IMR-90 (cell line): ENCODE measurements at regions not wholly inside any gene's neighbourhood (a gene's known extent, or its start where the extent isn't known, plus 50 kb on each side); places are given as distances from the start of the nearest gene placed in this dataset.

Experiments
- ATAC-seq: fragments of 200-7000 bp; cut with Tn5 transposase; 2 replicates; pipeline ENCODE4 v1.9.1; 2020; ENCODE audit warnings: low read depth, mild to moderate bottlenecking, moderate library complexity
- BruUV-seq: library from RNA; stranded (reverse); fragments of 400-500 nt; replicated peaks from 2 replicates; lab custom pipeline; 2021; lab: Mats Ljungman, UMichigan
- CTCF ChIA-PET: fragments of 300-600 bp; formaldehyde crosslinking; extraction: SDS; loops from one replicate; lab custom pipeline; 2021; ENCODE audit warnings: antibody characterized with exemption; lab: Yijun Ruan, JAX
- POLR2A ChIA-PET: fragments of 300-600 bp; sonication (Branson Sonifier 250); formaldehyde crosslinking; loops from one replicate; lab custom pipeline; 2022; ENCODE audit warnings: antibody characterized with exemption; ENCODE audit not compliant: unreplicated experiment; lab: Charles Lee
- DNase-seq: peaks from one replicate; pipeline ENCODE4 v3.0.0; 2013
- H2AFZ ChIP-seq: replicated peaks from 2 replicates; pipeline ENCODE3; 2013; ENCODE audit warnings: low read length, mild to moderate bottlenecking; ENCODE audit not compliant: poor library complexity
- H2AK5ac ChIP-seq: 2 replicates; pipeline ENCODE4 v1.6.1; 2013; ENCODE audit warnings: low read depth, low read length, inconsistent platforms
- H2AK9ac ChIP-seq: replicated peaks from 2 replicates; pipeline ENCODE3; 2013; ENCODE audit warnings: mild to moderate bottlenecking, low read depth, low read length, moderate library complexity; ENCODE audit not compliant: poor library complexity
- H2BK120ac ChIP-seq: 2 replicates; pipeline ENCODE4 v1.6.1; 2013; ENCODE audit warnings: low read depth, low read length, inconsistent platforms
- H2BK15ac ChIP-seq: 3 replicates; pipeline ENCODE4 v1.6.1; 2013; ENCODE audit warnings: low read depth, low read length, inconsistent platforms
- H2BK20ac ChIP-seq: 2 replicates; pipeline ENCODE4 v1.6.1; 2013; ENCODE audit warnings: low read depth, mild to moderate bottlenecking, inconsistent platforms, low read length, moderate library complexity
- H2BK5ac ChIP-seq: 2 replicates; pipeline ENCODE4 v1.6.1; 2013; ENCODE audit warnings: mild to moderate bottlenecking, low read depth, low read length, inconsistent platforms; ENCODE audit not compliant: poor library complexity, severe bottlenecking
- H3K14ac ChIP-seq: replicated peaks from 2 replicates; pipeline ENCODE4 v1.6.1; 2013; ENCODE audit warnings: low read depth, low read length, inconsistent platforms
- H3K18ac ChIP-seq: 2 replicates; pipeline ENCODE4 v1.6.1; 2013; ENCODE audit warnings: low read depth, low read length, control low read depth
- H3K23ac ChIP-seq: 2 replicates; pipeline ENCODE4 v1.6.1; 2013; ENCODE audit warnings: low read depth, low read length, inconsistent platforms
- H3K27ac ChIP-seq: 2 replicates; pipeline ENCODE4 v1.5.1; 2013; ENCODE audit warnings: mild to moderate bottlenecking, control low read depth, low read length; ENCODE audit not compliant: insufficient read depth
- H3K27me3 ChIP-seq: 2 replicates; pipeline ENCODE4 v1.6.1; 2013; ENCODE audit warnings: low read length; ENCODE audit not compliant: control insufficient read depth, insufficient read depth
- H3K36me3 ChIP-seq: 2 replicates; pipeline ENCODE4 v1.6.1; 2013; ENCODE audit warnings: low read length, mixed read lengths; ENCODE audit not compliant: control insufficient read depth, insufficient read depth
- H3K4ac ChIP-seq: 2 replicates; pipeline ENCODE4 v1.6.1; 2013; ENCODE audit warnings: low read depth, low read length, inconsistent platforms
- H3K4me1 ChIP-seq: 2 replicates; pipeline ENCODE4 v1.6.1; 2013; ENCODE audit warnings: low read length, mixed read lengths; ENCODE audit not compliant: control insufficient read depth, insufficient read depth
- H3K4me2 ChIP-seq: 2 replicates; pipeline ENCODE4 v1.6.1; 2013; ENCODE audit warnings: low read depth, mild to moderate bottlenecking, control low read depth, low read length, moderate library complexity
- H3K4me3 ChIP-seq: 2 replicates; pipeline ENCODE4 v1.5.1; 2013; ENCODE audit warnings: low read depth, mild to moderate bottlenecking, control low read depth, low read length, moderate library complexity; ENCODE audit not compliant: insufficient read depth
- H3K56ac ChIP-seq: 2 replicates; pipeline ENCODE4 v1.6.1; 2013; ENCODE audit warnings: low read length, inconsistent platforms; ENCODE audit not compliant: insufficient read depth; ENCODE audit errors: extremely low read depth
- H3K79me1 ChIP-seq, 2 experiments: 2 replicates each; pipeline ENCODE4 v1.6.1; 2013; ENCODE audit warnings: low read length in 2 of 2, inconsistent platforms in 1 of 2, low read depth in 1 of 2
- H3K9ac ChIP-seq: 2 replicates; pipeline ENCODE4 v1.6.1; 2013; ENCODE audit warnings: low read depth, low read length, control low read depth
- H3K9me1 ChIP-seq: 2 replicates; pipeline ENCODE4 v1.6.1; 2013; ENCODE audit warnings: low read length, inconsistent platforms; ENCODE audit not compliant: insufficient read depth
- H3K9me3 ChIP-seq: 2 replicates; pipeline ENCODE4 v1.6.1; 2013; ENCODE audit warnings: low read length; ENCODE audit not compliant: control insufficient read depth, insufficient read depth
- H4K20me1 ChIP-seq: 2 replicates; pipeline ENCODE4 v1.6.1; 2013; ENCODE audit warnings: low read length, inconsistent platforms; ENCODE audit not compliant: insufficient read depth
- H4K5ac ChIP-seq: 2 replicates; pipeline ENCODE4 v1.6.1; 2013; ENCODE audit warnings: mild to moderate bottlenecking, low read depth, low read length, control low read depth
- H4K8ac ChIP-seq, 2 experiments: 2 replicates each; pipeline ENCODE4 v1.6.1; 2013; ENCODE audit warnings: low read depth in 2 of 2, low read length in 2 of 2, control low read depth in 1 of 2, inconsistent platforms in 1 of 2
- H4K91ac ChIP-seq: 2 replicates; pipeline ENCODE4 v1.6.1; 2013; ENCODE audit warnings: low read depth, low read length, inconsistent platforms; ENCODE audit not compliant: insufficient read depth
- BHLHE40 ChIP-seq: fragments of 150-350 bp; IDR thresholded peaks from 2 replicates; pipeline ENCODE4 v1.6.1; 2016; ENCODE audit warnings: mild to moderate bottlenecking, low read depth, low read length
- CEBPB ChIP-seq: IDR thresholded peaks from 2 replicates; pipeline ENCODE4 v1.6.1; 2012; ENCODE audit warnings: low read depth, low read length, improper control_type of control experiment
- CHD1 ChIP-seq: IDR thresholded peaks from 2 replicates; pipeline ENCODE4 v1.6.1; 2012; ENCODE audit warnings: low read depth, low read length, improper control_type of control experiment
- FOS ChIP-seq: fragments of 150-350 bp; IDR thresholded peaks from 2 replicates; pipeline ENCODE4 v1.6.1; 2016; ENCODE audit warnings: low read depth, low read length
- POLR2A ChIP-seq: IDR thresholded peaks from 2 replicates; pipeline ENCODE4 v1.6.1; 2012; ENCODE audit warnings: mild to moderate bottlenecking, low read depth, low read length
- RFX5 ChIP-seq: IDR thresholded peaks from 2 replicates; pipeline ENCODE4 v1.8.0; 2012; ENCODE audit warnings: low read depth, mild to moderate bottlenecking, low read length, moderate library complexity
- WGBS, 2 experiments: methylation state at CpG; one replicate each; pipeline versions ENCODE4 v1.1.5 to v1.1.7; 2013; ENCODE audit warnings: missing lambda C conversion rate in 2 of 2; ENCODE audit not compliant: insufficient read length in 1 of 2; ENCODE audit errors: extremely low coverage in 2 of 2; 5-methylcytosine and 5-hydroxymethylcytosine counted together
- dilution Hi-C: fragments of 300-500 bp; cut with HindIII; formaldehyde crosslinking; loops from one replicate; pipeline ENCODE4 v1.14.3; 2018; ENCODE audit warnings: low sequenced_read_pairs; ENCODE audit not compliant: unreplicated experiment
- in situ Hi-C: fragments of 300-500 bp; cut with MboI; formaldehyde crosslinking; loops from 3 replicates; pipeline ENCODE4 v1.14.3; 2019; ENCODE audit warnings: low sequenced_read_pairs, inconsistent platforms, mixed read lengths
- intact Hi-C: fragments of 100-400 bp; cut with micrococcal nuclease; formaldehyde crosslinking; loops from 2 replicates; pipeline ENCODE4 v1.10.0; 2022
- TF ChIP-seq, protein P1 (sequence below): fragments of 150-350 bp; IDR thresholded peaks from 2 replicates; pipeline ENCODE4 v1.6.1; 2016; ENCODE audit warnings: low read depth, mild to moderate bottlenecking, low read length, moderate library complexity, borderline replicate concordance

DNA sequence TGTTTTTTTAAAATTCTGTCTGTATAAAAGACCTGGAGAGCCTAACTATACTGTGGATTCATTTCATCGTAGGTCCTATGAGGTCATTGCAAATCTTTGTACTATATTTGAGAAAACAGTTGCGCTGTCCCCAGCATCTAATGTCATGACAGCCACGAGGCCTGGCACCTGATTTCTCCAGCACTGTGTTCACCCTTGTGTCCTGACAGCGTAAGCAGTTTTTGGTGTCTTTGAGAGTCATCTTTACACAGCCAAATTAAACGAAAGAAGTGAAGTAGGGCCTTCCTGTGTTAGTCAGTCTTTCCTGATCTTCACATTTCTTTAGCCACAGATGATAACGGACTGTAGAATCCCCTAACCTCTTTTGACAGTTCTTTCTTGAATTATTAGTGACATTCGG is 70.6 kb upstream of the PHACTR2 start:
- Histone ChIP-seq H3K4ac (no peak overlapping the region), H3K18ac (no peak overlapping the region), H3K23ac (no peak overlapping the region), H3K9me3 (no peaks in the 10 kb centered on the region), H3K36me3 (no peaks in the 10 kb centered on the region), H2AFZ (no peak overlapping the region), H3K9me1 (no peaks in the 10 kb centered on the region; the same call in 1 of the 2 replicates), H3K27ac (no peak overlapping the region), H3K4me2 (no peak overlapping the region), H3K14ac (no peak overlapping the region), H2AK5ac (no peak overlapping the region), H2BK5ac (no peak overlapping the region), H3K9ac (no peak overlapping the region), H2AK9ac (no peak overlapping the region), H3K4me3 (no peak overlapping the region), H2BK20ac (no peak overlapping the region), H4K20me1 (no peaks in the 10 kb centered on the region), H4K8ac (no peak overlapping the region), H3K79me1 (peaks cover 8 to 10% of the 10 kb centered on the region in 2 experiments; a peak in 2 of 4 replicates), H4K91ac (no peak overlapping the region), H3K27me3 (no peaks in the 10 kb centered on the region), H2BK15ac (no peak overlapping the region), H4K5ac (no peak overlapping the region), H3K4me1 (peaks cover 3% of the 10 kb centered on the region; the same call in 1 of the 2 replicates), H3K56ac (no peak overlapping the region), H2BK120ac (no peak overlapping the region)
- ChIA-PET CTCF (no interaction called here), POLR2A (no interaction called here)
- BruUV-seq = no TSS peak
- dilution Hi-C loops = no loop called here
- 100% methylated on average over 1 of the region's 7 CpGs; no CpG with 5 or more reads in 1 of the 2 experiments for WGBS, 2 experiments
- no peak for DNase-seq
- no peak for ATAC-seq
- intact Hi-C loops = no loop called here
- TF ChIP-seq RFX5 (no peak), CHD1 (no peak), CEBPB (no peak), FOS (no peak), BHLHE40 (no peak), POLR2A (no peak)
- TF ChIP-seq, protein P1, sequence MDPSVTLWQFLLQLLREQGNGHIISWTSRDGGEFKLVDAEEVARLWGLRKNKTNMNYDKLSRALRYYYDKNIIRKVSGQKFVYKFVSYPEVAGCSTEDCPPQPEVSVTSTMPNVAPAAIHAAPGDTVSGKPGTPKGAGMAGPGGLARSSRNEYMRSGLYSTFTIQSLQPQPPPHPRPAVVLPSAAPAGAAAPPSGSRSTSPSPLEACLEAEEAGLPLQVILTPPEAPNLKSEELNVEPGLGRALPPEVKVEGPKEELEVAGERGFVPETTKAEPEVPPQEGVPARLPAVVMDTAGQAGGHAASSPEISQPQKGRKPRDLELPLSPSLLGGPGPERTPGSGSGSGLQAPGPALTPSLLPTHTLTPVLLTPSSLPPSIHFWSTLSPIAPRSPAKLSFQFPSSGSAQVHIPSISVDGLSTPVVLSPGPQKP = no peak
- in situ Hi-C loops = no loop called here
